GM12864 (cell line): ENCODE measurements at regions not wholly inside any gene's neighbourhood (a gene's known extent, or its start where the extent isn't known, plus 50 kb on each side); places are given as distances from the start of the nearest gene placed in this dataset.
"Not testable (repeated sequence)": the region's sequence is repeated elsewhere in the genome, so short reads cannot be mapped to it uniquely, and the experiment has no call there.

Experiments used
- DNase-seq: peaks from one replicate; pipeline ENCODE4 v3.0.0-alpha.2; 2011; ENCODE audit warnings: low read depth
- H3K4me3 ChIP-seq: 2 replicates; pipeline ENCODE4 v1.5.1; 2011; ENCODE audit warnings: mild to moderate bottlenecking, low read depth, low read length, control low read depth
- TF ChIP-seq, protein P1 (sequence below): IDR thresholded peaks from 2 replicates; pipeline ENCODE4 v1.5.1; 2011; ENCODE audit warnings: low read depth, mild to moderate bottlenecking, moderate library complexity, low read length, control low read depth, inconsistent platforms; ENCODE audit errors: missing control alignments

- TF ChIP-seq, protein P1, sequence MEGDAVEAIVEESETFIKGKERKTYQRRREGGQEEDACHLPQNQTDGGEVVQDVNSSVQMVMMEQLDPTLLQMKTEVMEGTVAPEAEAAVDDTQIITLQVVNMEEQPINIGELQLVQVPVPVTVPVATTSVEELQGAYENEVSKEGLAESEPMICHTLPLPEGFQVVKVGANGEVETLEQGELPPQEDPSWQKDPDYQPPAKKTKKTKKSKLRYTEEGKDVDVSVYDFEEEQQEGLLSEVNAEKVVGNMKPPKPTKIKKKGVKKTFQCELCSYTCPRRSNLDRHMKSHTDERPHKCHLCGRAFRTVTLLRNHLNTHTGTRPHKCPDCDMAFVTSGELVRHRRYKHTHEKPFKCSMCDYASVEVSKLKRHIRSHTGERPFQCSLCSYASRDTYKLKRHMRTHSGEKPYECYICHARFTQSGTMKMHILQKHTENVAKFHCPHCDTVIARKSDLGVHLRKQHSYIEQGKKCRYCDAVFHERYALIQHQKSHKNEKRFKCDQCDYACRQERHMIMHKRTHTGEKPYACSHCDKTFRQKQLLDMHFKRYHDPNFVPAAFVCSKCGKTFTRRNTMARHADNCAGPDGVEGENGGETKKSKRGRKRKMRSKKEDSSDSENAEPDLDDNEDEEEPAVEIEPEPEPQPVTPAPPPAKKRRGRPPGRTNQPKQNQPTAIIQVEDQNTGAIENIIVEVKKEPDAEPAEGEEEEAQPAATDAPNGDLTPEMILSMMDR, result peak; percentile 36
- DNase-seq, result no peak
- no peak overlapping the region for H3K4me3 ChIP-seq
These were observed 419.8 kb upstream of the AMOT start for GRCh38 chrX:113260474-113260873.

DNA sequence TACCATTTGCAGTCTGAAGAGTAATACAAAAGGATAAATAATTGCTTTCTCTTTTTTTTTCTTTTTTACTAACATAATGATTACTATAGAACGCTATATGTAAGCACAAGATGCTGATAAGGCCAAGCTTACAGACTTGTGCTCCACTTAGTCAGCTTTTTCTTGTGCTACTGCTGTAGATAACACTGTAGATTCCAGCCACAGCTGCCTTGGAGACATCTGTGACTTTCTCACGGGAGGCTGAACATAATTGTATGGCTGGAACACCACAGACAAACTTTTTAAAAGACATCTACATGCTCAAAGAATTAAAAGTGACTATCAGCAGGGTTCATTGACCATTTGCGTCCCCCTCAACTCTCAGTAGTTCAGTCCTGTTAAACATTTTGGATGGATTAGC lies 381.7 kb upstream of the AMOT start:
- TF ChIP-seq, protein P1, result no peak
- H3K4me3 ChIP-seq, result no peak overlapping the region
- no peak for DNase-seq

- H3K4me3 ChIP-seq, result no peak overlapping the region
- DNase-seq, result no peak
- TF ChIP-seq, protein P1, result no peak
These were observed 371.4 kb upstream of the AMOT start for GRCh38 chrX:113212052-113212451.

- TF ChIP-seq, protein P1, result no peak
- no peak overlapping the region for H3K4me3 ChIP-seq
- no peak for DNase-seq
These were observed 362.0 kb upstream of the AMOT start for GRCh38 chrX:113202601-113203000.

GRCh38 chrX:113195949-113196348 lies 355.3 kb upstream of the AMOT start:
- TF ChIP-seq, protein P1, result no peak
- no peak for DNase-seq
- H3K4me3 ChIP-seq, result no peak overlapping the region

- TF ChIP-seq, protein P1, result no peak
- no peak for DNase-seq
- H3K4me3 ChIP-seq, result no peak overlapping the region
These were observed 351.8 kb upstream of the AMOT start for GRCh38 chrX:113192418-113192817.

DNA sequence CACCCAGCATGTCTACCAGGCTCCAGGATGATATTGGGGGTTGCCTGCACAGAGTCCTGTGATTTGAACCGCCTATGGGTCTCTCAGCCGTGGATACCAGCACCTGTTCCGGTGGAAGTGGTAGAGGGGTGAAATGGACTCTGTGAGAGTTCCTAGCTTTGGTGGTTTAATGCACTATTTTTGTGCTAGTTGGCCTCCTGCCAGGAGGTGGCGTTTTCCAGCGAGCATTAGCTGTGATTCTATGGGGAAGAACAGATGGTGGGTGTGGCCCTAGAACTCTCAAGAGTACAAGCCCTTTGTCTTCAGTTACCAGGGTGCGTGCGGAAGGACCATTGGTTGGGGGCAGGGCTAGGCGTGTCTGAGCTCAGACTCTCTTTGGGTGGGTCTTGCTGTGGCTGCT lies 316.9 kb upstream of the AMOT start:
- TF ChIP-seq, protein P1, result no peak
- H3K4me3 ChIP-seq, result no peak overlapping the region
- DNase-seq, result no peak

DNA sequence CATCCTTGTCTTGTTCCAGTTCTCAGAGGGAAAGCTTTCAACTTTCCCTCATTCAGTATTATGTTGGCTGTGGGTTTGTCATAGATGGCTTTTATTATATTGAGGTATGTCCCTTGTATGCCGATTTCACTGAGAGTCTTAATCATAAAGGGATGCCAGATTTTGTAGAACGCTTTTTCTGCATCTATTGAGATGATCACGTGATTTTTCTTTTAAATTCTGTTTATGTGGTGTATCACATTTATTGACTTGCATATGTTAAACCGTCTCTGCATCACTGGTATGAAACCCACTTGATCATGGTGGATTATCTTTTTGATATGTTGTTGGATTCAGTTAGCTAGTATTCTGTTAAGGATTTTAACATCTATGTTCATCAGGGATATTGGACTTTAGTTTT lies 313.7 kb upstream of the AMOT start:
- not testable (repeated sequence) for H3K4me3 ChIP-seq, DNase-seq
